ENCODE measurements at regions not wholly inside any gene's neighbourhood (a gene's known extent, or its start where the extent isn't known, plus 50 kb on each side); places are given as distances from the start of the nearest gene placed in this dataset.
"Not testable (repeated sequence)": the region's sequence is repeated elsewhere in the genome, so short reads cannot be mapped to it uniquely, and the experiment has no call there.

GRCh38 chr3:24545887-24546286 is 51.2 kb upstream of the THRB start:
- no peak overlapping the region for H3K4me3 ChIP-seq (ENCODE audit: low read depth, low read length)
- DNase-seq (ENCODE audit: low read depth) = no peak

GRCh38 chr3:24548278-24548677 is 53.6 kb upstream of the THRB start:
- H3K4me3 ChIP-seq (ENCODE audit: low read depth, low read length) = no peak overlapping the region
- DNase-seq (ENCODE audit: low read depth) = no peak

GRCh38 chr3:24550588-24550987 is 55.9 kb upstream of the THRB start:
- no peak overlapping the region for H3K4me3 ChIP-seq (ENCODE audit: low read depth, low read length)
- peak; percentile 27 for DNase-seq (ENCODE audit: low read depth)

GRCh38 chr3:24551626-24552025 is 57.0 kb upstream of the THRB start:
- no peak overlapping the region for H3K4me3 ChIP-seq (ENCODE audit: low read depth, low read length)
- no peak for DNase-seq (ENCODE audit: low read depth)

GRCh38 chr3:24562895-24563294 is 68.2 kb upstream of the THRB start:
- no peak overlapping the region for H3K4me3 ChIP-seq (ENCODE audit: low read depth, low read length)
- no peak for DNase-seq (ENCODE audit: low read depth)

- H3K4me3 ChIP-seq (ENCODE audit: low read depth, low read length) = no peak overlapping the region
- no peak for DNase-seq (ENCODE audit: low read depth)
These were observed 70.4 kb upstream of the THRB start for GRCh38 chr3:24565053-24565452.

- no peak for DNase-seq (ENCODE audit: low read depth)
- no peak overlapping the region for H3K4me3 ChIP-seq (ENCODE audit: low read depth, low read length)
These were observed 71.0 kb upstream of the THRB start for GRCh38 chr3:24565656-24566055.

- DNase-seq (ENCODE audit: low read depth) = no peak
- no peak overlapping the region for H3K4me3 ChIP-seq (ENCODE audit: low read depth, low read length)
These were observed 72.3 kb upstream of the THRB start for GRCh38 chr3:24566927-24567326.

GRCh38 chr3:24572409-24572808 is 77.8 kb upstream of the THRB start:
- H3K4me3 ChIP-seq (ENCODE audit: low read depth, low read length); DNase-seq (ENCODE audit: low read depth): not testable (repeated sequence)

GRCh38 chr3:24573576-24573975 is 78.9 kb upstream of the THRB start:
- H3K4me3 ChIP-seq (ENCODE audit: low read depth, low read length) = no peak overlapping the region
- DNase-seq (ENCODE audit: low read depth) = no peak

- DNase-seq (ENCODE audit: low read depth) = no peak
- no peak overlapping the region for H3K4me3 ChIP-seq (ENCODE audit: low read depth, low read length)
These were observed 83.7 kb upstream of the THRB start for GRCh38 chr3:24578324-24578723.

GRCh38 chr3:24578951-24579421 is 84.3 kb upstream of the THRB start:
- H3K4me3 ChIP-seq (ENCODE audit: low read depth, low read length) = no peak overlapping the region
- no peak for DNase-seq (ENCODE audit: low read depth)

- H3K4me3 ChIP-seq (ENCODE audit: low read depth, low read length) = no peak overlapping the region
- DNase-seq (ENCODE audit: low read depth) = no peak
These were observed 88.1 kb upstream of the THRB start for GRCh38 chr3:24582431-24583403.

- no peak for DNase-seq (ENCODE audit: low read depth)
- H3K4me3 ChIP-seq (ENCODE audit: low read depth, low read length) = no peak overlapping the region
These were observed 92.3 kb upstream of the THRB start for GRCh38 chr3:24586920-24587319.

- no peak for DNase-seq (ENCODE audit: low read depth)
These were observed 94.2 kb upstream of the THRB start for GRCh38 chr3:24588629-24589512.

GRCh38 chr3:24589513-24589851 is 94.8 kb upstream of the THRB start:
- H3K4me3 ChIP-seq (ENCODE audit: low read depth, low read length) = no peak overlapping the region
- DNase-seq (ENCODE audit: low read depth) = no peak

More at GRCh38 chr3:24588629-24589512, 94.2 kb upstream of the THRB start:
- no peak overlapping the region for H3K4me3 ChIP-seq (ENCODE audit: low read depth, low read length)

- H3K4me3 ChIP-seq (ENCODE audit: low read depth, low read length) = no peak overlapping the region
- no peak for DNase-seq (ENCODE audit: low read depth)
These were observed 95.6 kb upstream of the THRB start for GRCh38 chr3:24589931-24590880.

GRCh38 chr3:24591191-24591590 is 96.5 kb upstream of the THRB start:
- no peak overlapping the region for H3K4me3 ChIP-seq (ENCODE audit: low read depth, low read length)
- DNase-seq (ENCODE audit: low read depth) = no peak
